ENCODE measurements at regions not wholly inside any gene's neighbourhood (a gene's known extent, or its start where the extent isn't known, plus 50 kb on each side); places are given as distances from the start of the nearest gene placed in this dataset.

GRCh38 chr7:51980812-51981211 is 664.2 kb upstream of the COBL start:
- Histone ChIP-seq H3K4me3 (ENCODE audit: low read length) (no peak overlapping the region), H3K9me3 (ENCODE audit: low read length) (no peaks in the 10 kb centered on the region), H3K4me1 (ENCODE audit: insufficient read depth, low read length) (peaks cover 16% of the 10 kb centered on the region)

GRCh38 chr7:51980313-51980712 is 663.7 kb upstream of the COBL start:
- no peak overlapping the region for H2AFZ ChIP-seq (ENCODE audit: low read depth, low read length)
- H3K36me3 ChIP-seq (ENCODE audit: insufficient read depth, low read length): no peaks in the 10 kb centered on the region
- peaks cover 14% of the 10 kb centered on the region for H3K4me1 ChIP-seq (ENCODE audit: insufficient read depth, low read length)
- H3K4me3 ChIP-seq (ENCODE audit: low read length): no peak overlapping the region
- H3K27me3 ChIP-seq (ENCODE audit: insufficient read depth, low read length): no peaks in the 10 kb centered on the region
- no peaks in the 10 kb centered on the region for H3K9me3 ChIP-seq (ENCODE audit: low read length)

More at GRCh38 chr7:51980812-51981211, 664.2 kb upstream of the COBL start:
- H2AFZ ChIP-seq (ENCODE audit: low read depth, low read length): no peak overlapping the region
- no peaks in the 10 kb centered on the region for H3K27me3 ChIP-seq (ENCODE audit: insufficient read depth, low read length)
- no peaks in the 10 kb centered on the region for H3K36me3 ChIP-seq (ENCODE audit: insufficient read depth, low read length)

GRCh38 chr7:51977913-51978312 is 661.3 kb upstream of the COBL start:
- Histone ChIP-seq H3K4me1 (ENCODE audit: insufficient read depth, low read length) (peaks cover 10% of the 10 kb centered on the region), H3K27me3 (ENCODE audit: insufficient read depth, low read length) (no peaks in the 10 kb centered on the region)

GRCh38 chr7:51973939-51974338 is 657.3 kb upstream of the COBL start:
- no peak overlapping the region for H2AFZ ChIP-seq (ENCODE audit: low read depth, low read length)
- no peaks in the 10 kb centered on the region for H3K9me3 ChIP-seq (ENCODE audit: low read length)

More at GRCh38 chr7:51977913-51978312, 661.3 kb upstream of the COBL start:
- no peak overlapping the region for H2AFZ ChIP-seq (ENCODE audit: low read depth, low read length)
- H3K9me3 ChIP-seq (ENCODE audit: low read length): no peaks in the 10 kb centered on the region
- no peaks in the 10 kb centered on the region for H3K36me3 ChIP-seq (ENCODE audit: insufficient read depth, low read length)
- no peak overlapping the region for H3K4me3 ChIP-seq (ENCODE audit: low read length)

GRCh38 chr7:51973071-51973470 is 656.5 kb upstream of the COBL start:
- Histone ChIP-seq H3K36me3 (ENCODE audit: insufficient read depth, low read length) (no peaks in the 10 kb centered on the region), H3K4me3 (ENCODE audit: low read length) (no peak overlapping the region), H3K4me1 (ENCODE audit: insufficient read depth, low read length) (no peaks in the 10 kb centered on the region), H3K9me3 (ENCODE audit: low read length) (no peaks in the 10 kb centered on the region), H2AFZ (ENCODE audit: low read depth, low read length) (no peak overlapping the region), H3K27me3 (ENCODE audit: insufficient read depth, low read length) (no peaks in the 10 kb centered on the region)

More at GRCh38 chr7:51973939-51974338, 657.3 kb upstream of the COBL start:
- Histone ChIP-seq H3K36me3 (ENCODE audit: insufficient read depth, low read length) (no peaks in the 10 kb centered on the region), H3K27me3 (ENCODE audit: insufficient read depth, low read length) (no peaks in the 10 kb centered on the region), H3K4me3 (ENCODE audit: low read length) (no peak overlapping the region), H3K4me1 (ENCODE audit: insufficient read depth, low read length) (no peaks in the 10 kb centered on the region)

GRCh38 chr7:51970961-51971665 is 654.5 kb upstream of the COBL start:
- Histone ChIP-seq H3K27me3 (ENCODE audit: insufficient read depth, low read length) (no peaks in the 10 kb centered on the region), H3K4me1 (ENCODE audit: insufficient read depth, low read length) (no peaks in the 10 kb centered on the region), H3K36me3 (ENCODE audit: insufficient read depth, low read length) (no peaks in the 10 kb centered on the region), H3K4me3 (ENCODE audit: low read length) (no peak overlapping the region), H2AFZ (ENCODE audit: low read depth, low read length) (no peak overlapping the region), H3K9me3 (ENCODE audit: low read length) (no peaks in the 10 kb centered on the region)

GRCh38 chr7:51968461-51968860 is 651.9 kb upstream of the COBL start:
- no peaks in the 10 kb centered on the region for H3K4me1 ChIP-seq (ENCODE audit: insufficient read depth, low read length)
- no peak overlapping the region for H3K4me3 ChIP-seq (ENCODE audit: low read length)
- no peaks in the 10 kb centered on the region for H3K36me3 ChIP-seq (ENCODE audit: insufficient read depth, low read length)
- H3K9me3 ChIP-seq (ENCODE audit: low read length): no peaks in the 10 kb centered on the region
- H3K27me3 ChIP-seq (ENCODE audit: insufficient read depth, low read length): no peaks in the 10 kb centered on the region
- H2AFZ ChIP-seq (ENCODE audit: low read depth, low read length): peak overlapping the region; percentile 75

GRCh38 chr7:51965454-51965853 is 648.8 kb upstream of the COBL start:
- H3K36me3 ChIP-seq (ENCODE audit: insufficient read depth, low read length): no peaks in the 10 kb centered on the region
- H3K9me3 ChIP-seq (ENCODE audit: low read length): no peaks in the 10 kb centered on the region
- no peak overlapping the region for H3K4me3 ChIP-seq (ENCODE audit: low read length)
- no peaks in the 10 kb centered on the region for H3K27me3 ChIP-seq (ENCODE audit: insufficient read depth, low read length)
- H3K4me1 ChIP-seq (ENCODE audit: insufficient read depth, low read length): no peaks in the 10 kb centered on the region
- H2AFZ ChIP-seq (ENCODE audit: low read depth, low read length): no peak overlapping the region

GRCh38 chr7:51961804-51962203 is 645.2 kb upstream of the COBL start:
- Histone ChIP-seq H3K4me3 (ENCODE audit: low read length) (no peak overlapping the region), H3K36me3 (ENCODE audit: insufficient read depth, low read length) (no peaks in the 10 kb centered on the region), H3K4me1 (ENCODE audit: insufficient read depth, low read length) (no peaks in the 10 kb centered on the region), H3K27me3 (ENCODE audit: insufficient read depth, low read length) (no peaks in the 10 kb centered on the region), H2AFZ (ENCODE audit: low read depth, low read length) (no peak overlapping the region), H3K9me3 (ENCODE audit: low read length) (no peaks in the 10 kb centered on the region)

GRCh38 chr7:51950813-51951212 is 634.2 kb upstream of the COBL start:
- peaks cover 29% of the 10 kb centered on the region for H3K4me1 ChIP-seq (ENCODE audit: insufficient read depth, low read length)
- H2AFZ ChIP-seq (ENCODE audit: low read depth, low read length): peak overlapping the region; percentile 95
- H3K27me3 ChIP-seq (ENCODE audit: insufficient read depth, low read length): no peaks in the 10 kb centered on the region
- no peaks in the 10 kb centered on the region for H3K9me3 ChIP-seq (ENCODE audit: low read length)
- H3K4me3 ChIP-seq (ENCODE audit: low read length): peak overlapping the region; percentile 9
- no peaks in the 10 kb centered on the region for H3K36me3 ChIP-seq (ENCODE audit: insufficient read depth, low read length)

- Histone ChIP-seq H3K4me1 (ENCODE audit: insufficient read depth, low read length) (peaks cover 29% of the 10 kb centered on the region), H3K27me3 (ENCODE audit: insufficient read depth, low read length) (no peaks in the 10 kb centered on the region), H2AFZ (ENCODE audit: low read depth, low read length) (peak overlapping the region; percentile 95), H3K4me3 (ENCODE audit: low read length) (peak overlapping the region; percentile 10), H3K9me3 (ENCODE audit: low read length) (no peaks in the 10 kb centered on the region), H3K36me3 (ENCODE audit: insufficient read depth, low read length) (no peaks in the 10 kb centered on the region)
Measured at GRCh38 chr7:51949726-51950644, 633.4 kb upstream of the COBL start.

- H3K36me3 ChIP-seq (ENCODE audit: insufficient read depth, low read length): no peaks in the 10 kb centered on the region
- peaks cover 5% of the 10 kb centered on the region for H3K4me1 ChIP-seq (ENCODE audit: insufficient read depth, low read length)
- no peak overlapping the region for H2AFZ ChIP-seq (ENCODE audit: low read depth, low read length)
- H3K4me3 ChIP-seq (ENCODE audit: low read length): no peak overlapping the region
- H3K9me3 ChIP-seq (ENCODE audit: low read length): no peaks in the 10 kb centered on the region
- H3K27me3 ChIP-seq (ENCODE audit: insufficient read depth, low read length): no peaks in the 10 kb centered on the region
Measured at GRCh38 chr7:51930834-51931233, 614.2 kb upstream of the COBL start.

GRCh38 chr7:51929818-51930217 is 613.2 kb upstream of the COBL start:
- no peaks in the 10 kb centered on the region for H3K36me3 ChIP-seq (ENCODE audit: insufficient read depth, low read length)
- H2AFZ ChIP-seq (ENCODE audit: low read depth, low read length): no peak overlapping the region
- H3K4me1 ChIP-seq (ENCODE audit: insufficient read depth, low read length): peaks cover 5% of the 10 kb centered on the region
- no peaks in the 10 kb centered on the region for H3K27me3 ChIP-seq (ENCODE audit: insufficient read depth, low read length)
- no peak overlapping the region for H3K4me3 ChIP-seq (ENCODE audit: low read length)
- no peaks in the 10 kb centered on the region for H3K9me3 ChIP-seq (ENCODE audit: low read length)
